Small intestine (tissue), 7 donors: ENCODE measurements at regions not wholly inside any gene's neighbourhood (a gene's known extent, or its start where the extent isn't known, plus 50 kb on each side); places are given as distances from the start of the nearest gene placed in this dataset.
A peak's percentile ranks its signal among the peaks of the same experiment; 100 is the strongest.

Source experiments
- DNase-seq, 2 donors: peaks; one replicate each; pipeline versions ENCODE4 v3.0.0 to v3.0.0-alpha.2; 2013
- FAIRE-seq: peaks from 2 replicates; lab custom pipeline; 2012; peaks lifted over from hg19 to GRCh38; lab: Jason Lieb, UNC
- H3K27ac ChIP-seq, 3 donors: one replicate each; pipeline ENCODE4 v1.5.1; 2013; ENCODE audit warnings: low read length in 2 of 3, mild to moderate bottlenecking in 2 of 3, control low read depth in 1 of 3, inconsistent platforms in 1 of 3, low read depth in 1 of 3, moderate library complexity in 1 of 3
- H3K27me3 ChIP-seq, 3 donors: one replicate each; pipeline ENCODE4 v1.6.1; 2013; ENCODE audit warnings: low read length in 3 of 3, inconsistent platforms in 1 of 3; ENCODE audit not compliant: control insufficient read depth in 3 of 3, insufficient read depth in 3 of 3
- H3K36me3 ChIP-seq, 3 donors: one replicate each; pipeline ENCODE4 v1.6.1; 2013; ENCODE audit warnings: low read length in 3 of 3, inconsistent platforms in 1 of 3, low read depth in 1 of 3, mild to moderate bottlenecking in 1 of 3, moderate library complexity in 1 of 3; ENCODE audit not compliant: control insufficient read depth in 3 of 3, insufficient read depth in 2 of 3
- H3K4me1 ChIP-seq, 3 donors: one replicate each; pipeline ENCODE4 v1.6.1; 2013; ENCODE audit warnings: low read length in 2 of 3, inconsistent platforms in 1 of 3, low read depth in 1 of 3, mild to moderate bottlenecking in 1 of 3, moderate library complexity in 1 of 3; ENCODE audit not compliant: control insufficient read depth in 3 of 3, insufficient read depth in 2 of 3
- H3K4me3 ChIP-seq, 3 donors: one replicate each; pipeline ENCODE4 v1.5.1; 2013; ENCODE audit warnings: low read length in 3 of 3, control low read depth in 1 of 3, inconsistent platforms in 1 of 3, low read depth in 1 of 3, mild to moderate bottlenecking in 1 of 3, moderate library complexity in 1 of 3
- H3K9me3 ChIP-seq, 2 donors: one replicate each; pipeline ENCODE4 v1.6.1; 2013; ENCODE audit warnings: low read depth in 1 of 2, low read length in 1 of 2; ENCODE audit not compliant: control insufficient read depth in 2 of 2, insufficient read depth in 1 of 2
- WGBS, 3 donors: extraction: QIAGEN DNeasy Blood & Tissue Kit; methylation state at CpG; one replicate each; pipeline ENCODE4 v1.1.7; 2013; 5-methylcytosine and 5-hydroxymethylcytosine counted together
- donor health status: healthy with polysubstance abuse.
- donor health status: control.
- donor health status: control.
- donor health status: Bipolar disorder and iron deficiency.
- donor health status: healthy.

- no peak for FAIRE-seq
- Histone ChIP-seq H3K27me3 (no peaks in the 10 kb centered on the region), H3K4me3 (no peak overlapping the region), H3K36me3 (no peaks in the 10 kb centered on the region), H3K9me3 (no peaks in the 10 kb centered on the region), H3K27ac (no peak overlapping the region), H3K4me1 (peaks cover 0 to 22% (median 3%) of the 10 kb centered on the region in 3 donors)
- 48 to 66% (median 59%) methylated on average over 5 of the region's 5 CpGs for WGBS, 3 donors
- no peak for DNase-seq
Measured at GRCh38 chr2:23029951-23030350, 355.0 kb upstream of the KLHL29 start.

GRCh38 chr2:23034996-23035395 lies 350.0 kb upstream of the KLHL29 start:
- FAIRE-seq (no peak), DNase-seq (no peak)
- H3K27ac ChIP-seq, result no peak overlapping the region
- WGBS, 3 donors, result 87 to 89% (median 88%) methylated on average over 3 of the region's 3 CpGs
- no peaks in the 10 kb centered on the region for H3K27me3 ChIP-seq
- H3K4me3 ChIP-seq, result no peak overlapping the region
- no peaks in the 10 kb centered on the region for H3K4me1 ChIP-seq
- H3K9me3 ChIP-seq, result no peaks in the 10 kb centered on the region
- no peaks in the 10 kb centered on the region for H3K36me3 ChIP-seq

- no peak overlapping the region for H3K4me3 ChIP-seq
- H3K36me3 ChIP-seq, result no peaks in the 10 kb centered on the region
- H3K4me1 ChIP-seq, result peaks cover 0 to 5% (median 0%) of the 10 kb centered on the region in 3 donors
- no peaks in the 10 kb centered on the region for H3K27me3 ChIP-seq
- H3K27ac ChIP-seq, result no peak overlapping the region
- whole genome bisulfite sequencing, 3 donors, result 81 to 84% (median 82%) methylated on average over 2 of the region's 2 CpGs
- H3K9me3 ChIP-seq, result no peaks in the 10 kb centered on the region
- FAIRE-seq (no peak), DNase-seq (no peak)
Measured at GRCh38 chr2:23036629-23037028, 348.4 kb upstream of the KLHL29 start.

GRCh38 chr2:23037596-23037995 lies 347.4 kb upstream of the KLHL29 start:
- FAIRE-seq, result no peak

GRCh38 chr2:23041443-23041842 lies 343.5 kb upstream of the KLHL29 start:
- Histone ChIP-seq H3K27ac (no peak overlapping the region), H3K4me1 (peaks cover 0 to 5% (median 0%) of the 10 kb centered on the region in 3 donors), H3K27me3 (no peaks in the 10 kb centered on the region), H3K4me3 (no peak overlapping the region), H3K36me3 (no peaks in the 10 kb centered on the region), H3K9me3 (no peaks in the 10 kb centered on the region)
- 0 to 12% (median 9%) methylated on average over 1 of the region's 1 CpG for WGBS, 3 donors
- peak in 1 of 2 donors; percentile 41 for DNase-seq
- FAIRE-seq, result no peak

More at GRCh38 chr2:23037596-23037995, 347.4 kb upstream of the KLHL29 start:
- Histone ChIP-seq H3K27me3 (no peaks in the 10 kb centered on the region), H3K36me3 (no peaks in the 10 kb centered on the region), H3K27ac (no peak overlapping the region), H3K4me1 (peaks cover 0 to 5% (median 0%) of the 10 kb centered on the region in 3 donors), H3K4me3 (no peak overlapping the region), H3K9me3 (no peaks in the 10 kb centered on the region)
- 77 to 80% (median 77%) methylated on average over 2 of the region's 2 CpGs for WGBS, 3 donors
- no peak for DNase-seq

- WGBS, 3 donors, result 33 to 41% (median 34%) methylated on average over 7 of the region's 7 CpGs
- Histone ChIP-seq H3K27me3 (no peaks in the 10 kb centered on the region), H3K4me1 (peaks cover 0 to 5% (median 0%) of the 10 kb centered on the region in 3 donors), H3K27ac (no peak overlapping the region), H3K36me3 (no peaks in the 10 kb centered on the region), H3K9me3 (no peaks in the 10 kb centered on the region), H3K4me3 (no peak overlapping the region)
- no peak for FAIRE-seq
- DNase-seq, result no peak
Measured at GRCh38 chr2:23042216-23042906, 342.6 kb upstream of the KLHL29 start.

- 83 to 86% (median 83%) methylated on average over 2 of the region's 2 CpGs for WGBS, 3 donors
- H3K27ac ChIP-seq, result no peak overlapping the region
- no peaks in the 10 kb centered on the region for H3K9me3 ChIP-seq
- no peaks in the 10 kb centered on the region for H3K27me3 ChIP-seq
- H3K4me3 ChIP-seq, result no peak overlapping the region
- DNase-seq, result no peak
- no peak for FAIRE-seq
- H3K36me3 ChIP-seq, result no peaks in the 10 kb centered on the region
- H3K4me1 ChIP-seq, result no peaks in the 10 kb centered on the region
Measured at GRCh38 chr2:23050388-23050787, 334.6 kb upstream of the KLHL29 start.

GRCh38 chr2:23053601-23054000 lies 331.4 kb upstream of the KLHL29 start:
- H3K9me3 ChIP-seq, result no peaks in the 10 kb centered on the region
- DNase-seq, result no peak
- no peaks in the 10 kb centered on the region for H3K36me3 ChIP-seq
- no peak for FAIRE-seq
- no peaks in the 10 kb centered on the region for H3K4me1 ChIP-seq
- 86 to 94% (median 87%) methylated on average over 2 of the region's 2 CpGs for WGBS, 3 donors
- peaks cover 0 to 6% (median 0%) of the 10 kb centered on the region in 3 donors for H3K27me3 ChIP-seq
- H3K4me3 ChIP-seq, result no peak overlapping the region
- no peak overlapping the region for H3K27ac ChIP-seq

GRCh38 chr2:23055251-23055650 lies 329.7 kb upstream of the KLHL29 start:
- Histone ChIP-seq H3K9me3 (no peaks in the 10 kb centered on the region), H3K36me3 (no peaks in the 10 kb centered on the region), H3K27ac (no peak overlapping the region), H3K27me3 (peaks cover 0 to 7% (median 0%) of the 10 kb centered on the region in 3 donors), H3K4me1 (no peaks in the 10 kb centered on the region), H3K4me3 (no peak overlapping the region)
- WGBS, 3 donors, result 58 to 76% (median 72%) methylated on average over 4 of the region's 4 CpGs
- DNase-seq (no peak), FAIRE-seq (no peak)
